ENCODE measurements at regions not wholly inside any gene's neighbourhood (a gene's known extent, or its start where the extent isn't known, plus 50 kb on each side); places are given as distances from the start of the nearest gene placed in this dataset.

DNA sequence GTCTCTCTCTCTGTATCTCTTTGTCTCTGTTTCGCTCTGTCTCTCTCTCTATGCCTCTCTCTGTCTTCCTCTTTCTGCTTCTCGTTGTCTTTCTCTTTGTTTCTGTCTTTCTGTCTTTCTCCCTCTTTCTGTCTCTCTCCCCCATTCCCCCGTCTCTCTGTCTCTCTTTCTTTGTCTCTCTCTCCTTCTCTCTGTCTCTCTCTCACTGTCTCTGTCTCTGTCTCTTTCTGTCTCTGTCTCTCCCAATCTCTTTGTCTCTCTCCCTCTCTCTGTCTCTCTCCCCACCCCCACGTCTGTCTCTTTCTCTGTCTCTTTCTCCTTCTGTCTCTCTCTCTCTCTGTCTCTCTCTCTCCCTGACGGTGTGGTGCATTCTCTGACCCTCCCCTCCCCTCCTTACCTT, 71.9 kb upstream of the ZNF516 start:
- ATAC-seq (no peak), DNase-seq (ENCODE audit: low spot score) (no peak)
- intact Hi-C loops (cut with DNase I), result no loop called here

DNA sequence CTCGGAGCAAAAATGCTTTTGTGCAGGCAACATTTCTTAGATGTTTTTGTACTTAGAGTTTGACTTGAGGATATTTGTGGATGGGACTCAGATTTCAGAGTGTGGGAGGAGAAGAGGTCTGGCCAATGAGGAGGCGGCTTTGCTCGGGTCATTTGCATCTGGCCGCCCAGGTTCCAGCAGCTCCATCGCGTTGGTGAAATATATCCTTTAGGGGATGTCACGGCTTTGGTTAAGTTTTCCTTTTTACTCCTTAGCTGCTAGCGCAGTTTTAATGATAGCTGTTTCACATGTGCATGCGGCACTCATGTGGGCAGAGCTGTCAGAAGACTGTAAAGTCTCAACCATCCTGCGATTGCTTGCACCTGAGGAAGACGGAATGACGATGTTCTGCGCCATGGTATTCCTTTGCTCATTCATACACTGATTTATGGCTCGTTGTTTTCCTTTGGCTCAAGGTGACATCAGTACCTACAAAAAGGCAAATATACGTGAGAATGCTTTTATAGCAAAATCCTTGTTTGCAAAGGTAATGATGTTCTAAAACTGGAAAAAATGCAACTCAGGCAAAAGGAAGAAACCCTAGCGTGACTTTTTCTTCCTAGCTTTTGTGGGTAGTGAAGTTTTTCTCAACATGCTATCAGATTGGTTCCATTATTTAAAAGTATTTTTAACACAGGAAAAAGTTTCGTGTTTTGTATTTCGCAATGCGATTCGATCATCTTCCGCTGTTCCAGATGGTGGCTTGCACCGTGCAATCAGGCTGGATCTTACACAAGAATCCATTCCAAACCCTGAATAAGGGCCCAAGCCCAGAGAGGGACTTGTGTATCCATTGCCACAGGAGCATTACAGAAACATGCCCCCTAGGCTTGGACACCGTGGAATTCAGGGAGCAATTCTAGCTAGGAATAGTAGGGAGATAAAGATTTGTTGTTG, 70.5 kb upstream of the ZNF516 start:
- intact Hi-C loops (cut with DNase I), result no loop called here
- peak; percentile 96 for ATAC-seq

DNA sequence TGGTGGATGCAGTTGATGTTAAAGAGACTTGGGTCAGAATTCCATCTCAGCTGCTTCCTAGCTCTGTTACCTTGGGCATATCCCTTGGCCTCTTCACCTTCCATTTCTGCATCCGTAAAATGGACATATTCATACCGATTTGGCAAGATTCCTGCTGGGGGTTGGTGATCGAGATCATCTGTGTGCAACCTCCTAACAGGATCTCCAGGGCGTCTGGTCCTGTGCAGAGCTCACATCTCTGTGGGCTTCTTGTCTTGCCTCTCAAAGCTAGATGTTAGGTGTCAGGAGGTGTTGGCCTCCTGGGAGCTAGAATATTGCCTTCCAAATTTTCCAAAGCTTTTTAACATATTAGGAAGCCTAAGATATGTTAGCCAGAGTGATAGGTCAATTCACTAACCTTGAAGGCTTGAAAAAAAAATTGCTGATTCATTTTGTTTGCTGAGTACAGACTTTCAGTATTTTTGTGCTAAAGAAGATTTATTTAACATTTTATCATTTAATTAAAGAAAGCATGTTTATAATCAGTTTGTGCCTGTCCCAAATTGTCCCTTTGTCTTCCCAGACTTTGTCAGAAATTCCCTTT, 69.7 kb upstream of the ZNF516 start:
- ATAC-seq (peak; percentile 16), DNase-seq (ENCODE audit: low spot score) (no peak)
- intact Hi-C loops (cut with DNase I), result no loop called here

More for the DNA sequence above, 70.5 kb upstream of the ZNF516 start:
- peak; percentile 82 for DNase-seq (ENCODE audit: low spot score)

- ATAC-seq, result no peak
- intact Hi-C loops (cut with DNase I), result no loop called here
Measured at GRCh38 chr18:76564117-76564516, 69.1 kb upstream of the ZNF516 start.

DNA sequence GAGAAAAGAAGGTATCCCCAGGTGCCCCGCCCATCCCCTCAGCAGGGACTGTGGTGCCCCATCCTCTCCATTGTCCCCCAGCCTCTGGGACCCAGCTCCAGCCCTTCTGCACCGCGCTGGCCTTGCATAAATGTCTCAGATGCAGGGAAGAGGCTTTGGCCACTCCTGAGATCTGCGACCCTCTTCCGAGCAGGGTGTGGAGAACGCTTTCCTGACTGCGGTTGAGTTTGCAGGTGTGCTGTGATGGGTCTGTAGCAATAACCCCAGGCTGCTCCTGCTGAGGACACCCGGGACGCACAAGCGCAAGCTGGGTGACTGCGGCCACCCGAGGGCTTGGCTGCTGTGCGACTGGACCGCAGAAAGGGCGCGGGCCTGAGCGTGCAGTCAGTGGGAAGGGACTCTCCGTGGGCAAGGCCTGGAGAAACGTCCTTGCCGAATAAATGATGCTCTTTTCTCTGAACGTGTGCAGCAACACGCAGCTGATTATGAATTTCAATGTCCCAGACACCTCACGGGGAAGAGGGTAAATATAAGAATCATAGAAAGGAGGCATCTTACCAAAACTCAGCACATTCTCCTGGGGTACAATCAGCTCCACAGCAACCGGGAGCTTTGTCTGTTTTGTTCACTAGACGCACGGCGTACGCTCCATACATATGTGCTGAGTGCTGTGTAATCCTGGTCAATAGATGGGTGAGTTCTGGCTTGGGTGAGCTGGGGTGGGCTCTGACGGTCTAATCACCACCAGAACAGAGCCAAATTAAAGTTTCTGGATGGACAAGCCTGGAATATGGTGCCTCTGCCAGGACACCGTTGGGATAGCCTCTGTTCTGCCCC, 67.5 kb upstream of the ZNF516 start:
- ATAC-seq (no peak), DNase-seq (ENCODE audit: low spot score) (no peak)
- intact Hi-C loops (cut with DNase I), result no loop called here

More at GRCh38 chr18:76564117-76564516, 69.1 kb upstream of the ZNF516 start:
- DNase-seq (ENCODE audit: low spot score), result no peak

DNA sequence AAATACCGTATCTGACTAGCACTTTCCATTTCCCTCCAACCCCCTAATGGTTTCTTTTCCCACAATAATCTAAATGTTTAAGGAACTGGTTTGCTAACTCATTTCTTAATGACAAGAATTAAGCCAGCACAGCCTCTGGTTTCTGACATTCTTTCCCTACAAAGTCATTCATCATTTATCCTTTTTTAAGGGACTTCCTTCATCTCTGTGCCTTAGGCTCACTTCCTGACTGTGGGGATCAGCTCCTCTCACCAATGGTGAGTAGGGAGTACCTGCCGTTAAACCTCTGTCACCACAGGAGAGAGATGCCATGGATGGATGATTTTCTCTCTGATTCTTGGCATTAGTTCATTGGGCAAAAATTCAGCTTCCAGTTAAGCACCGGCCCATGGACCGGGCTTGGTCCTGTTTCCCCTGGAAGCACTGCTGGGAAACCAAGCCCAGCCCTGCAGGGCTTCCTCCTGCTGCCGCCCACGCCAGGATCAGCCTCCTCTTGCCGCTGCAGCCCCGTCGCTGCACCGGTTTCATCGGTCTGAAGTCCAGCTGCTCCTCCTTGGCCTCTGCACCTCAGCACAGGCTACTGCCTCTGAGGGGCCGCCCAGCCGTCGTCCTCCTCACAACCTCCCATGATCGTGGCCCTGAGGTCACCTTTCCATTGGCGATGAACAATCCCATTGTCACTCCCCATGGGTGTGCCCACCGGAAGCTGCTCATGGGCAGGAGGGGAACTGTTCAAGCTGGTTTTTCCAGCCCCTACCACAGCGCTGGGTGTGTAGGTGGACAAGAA, 64.0 kb upstream of the ZNF516 start:
- intact Hi-C loops (cut with DNase I), result no loop called here
- ATAC-seq (peak; percentile 51), DNase-seq (ENCODE audit: low spot score) (no peak)

DNA sequence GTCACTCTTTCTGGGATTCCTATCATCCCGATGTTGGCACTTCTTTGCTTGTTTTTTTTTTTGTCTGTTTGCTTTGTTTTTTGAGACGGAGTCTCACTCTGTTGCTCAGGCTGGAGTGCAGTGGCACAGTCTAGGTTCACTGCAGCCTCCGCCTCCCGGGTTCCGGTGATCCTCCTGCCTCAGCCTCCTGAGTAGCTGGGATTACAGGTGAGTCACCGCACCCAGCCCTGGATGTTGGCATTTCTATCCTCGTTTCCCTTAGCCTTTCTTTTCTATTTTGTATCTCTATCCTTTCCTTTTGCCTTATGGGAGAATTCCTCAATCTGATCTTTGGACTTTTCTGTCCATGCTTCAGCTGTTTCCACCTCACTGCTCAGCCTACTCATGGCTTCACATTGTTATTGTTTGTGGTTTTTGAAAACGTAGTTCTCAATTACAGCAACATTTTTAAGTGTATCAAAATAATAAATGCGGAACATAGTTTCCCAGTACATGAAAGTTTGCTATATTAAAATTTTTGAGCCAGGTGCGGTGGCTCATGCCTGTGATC, 62.1 kb upstream of the ZNF516 start:
- no peak for ATAC-seq
- DNase-seq (ENCODE audit: low spot score), result no peak
- intact Hi-C loops (cut with DNase I), result no loop called here

DNA sequence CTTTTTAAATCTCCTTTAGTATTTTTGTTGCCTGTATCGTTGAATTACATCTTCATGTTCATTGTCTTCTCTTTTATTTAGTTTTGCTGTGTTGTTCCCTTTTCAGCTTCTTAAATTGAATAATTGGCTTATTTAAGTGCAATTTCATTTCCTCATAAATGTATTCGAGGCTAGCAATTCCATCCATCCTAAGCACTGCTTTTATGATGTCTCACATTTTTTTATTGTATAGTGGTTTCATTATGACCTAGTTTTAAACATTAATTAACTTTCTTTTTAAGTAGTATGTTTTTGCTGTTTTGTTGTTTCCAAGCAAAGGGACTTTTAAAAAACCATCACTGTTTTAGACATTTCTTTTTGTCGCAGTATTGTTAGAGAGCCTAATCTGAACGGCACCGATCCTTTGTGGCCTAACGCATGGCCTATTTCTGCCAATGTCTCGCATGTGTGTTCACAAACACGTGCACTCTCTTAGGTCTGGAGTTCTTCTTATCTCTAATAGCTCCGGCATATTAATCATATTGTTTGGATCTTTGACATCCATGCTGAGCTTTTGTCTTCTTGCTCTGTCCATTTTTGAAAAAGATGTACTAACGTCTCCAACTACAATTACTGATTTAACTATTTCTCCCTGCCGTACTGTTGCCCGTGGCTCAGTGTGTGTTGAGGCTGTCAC, 59.6 kb upstream of the ZNF516 start:
- ATAC-seq (no peak), DNase-seq (ENCODE audit: low spot score) (no peak)
- intact Hi-C loops (cut with DNase I), result no loop called here

DNA sequence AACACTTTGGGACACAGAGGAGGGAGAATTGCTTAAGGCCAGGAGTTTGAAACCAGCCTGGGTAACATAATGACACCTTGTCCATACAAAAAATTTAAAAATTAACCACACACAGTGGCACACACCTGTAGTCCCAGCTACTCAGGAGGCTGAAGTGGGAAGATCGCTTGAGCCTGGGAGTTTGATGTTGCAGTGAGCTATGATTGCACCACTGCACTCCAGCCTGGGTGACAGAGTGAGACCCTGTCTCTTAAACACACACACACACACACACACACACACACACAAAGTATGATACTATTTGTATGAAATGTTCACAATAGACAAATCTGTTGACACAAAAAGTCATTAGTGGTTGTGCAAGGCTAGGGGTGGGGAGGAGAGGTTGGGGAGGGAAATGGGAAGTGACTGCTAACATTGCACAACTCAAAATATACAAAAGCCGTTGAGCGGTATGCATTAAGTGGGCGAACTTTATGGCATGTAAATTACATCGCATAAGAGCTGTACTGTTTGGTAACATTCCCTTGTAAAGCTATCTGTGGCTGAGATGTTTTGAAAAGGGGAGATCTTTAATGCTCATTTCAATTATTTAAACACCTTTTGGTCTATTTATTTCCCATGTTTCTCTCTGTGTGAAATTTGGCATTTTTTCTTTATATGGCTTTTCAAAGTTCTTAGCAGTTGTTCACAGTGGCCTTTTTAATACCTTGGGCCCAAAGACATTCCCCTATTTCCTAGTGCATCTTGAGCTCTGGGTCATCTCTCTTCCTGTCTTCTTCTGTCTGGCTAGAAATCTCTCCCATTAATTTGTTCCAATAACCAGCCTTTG, 58.9 kb upstream of the ZNF516 start:
- no peak for DNase-seq (ENCODE audit: low spot score)
- intact Hi-C loops (cut with DNase I), result no loop called here
- ATAC-seq, result peak; percentile 68

DNA sequence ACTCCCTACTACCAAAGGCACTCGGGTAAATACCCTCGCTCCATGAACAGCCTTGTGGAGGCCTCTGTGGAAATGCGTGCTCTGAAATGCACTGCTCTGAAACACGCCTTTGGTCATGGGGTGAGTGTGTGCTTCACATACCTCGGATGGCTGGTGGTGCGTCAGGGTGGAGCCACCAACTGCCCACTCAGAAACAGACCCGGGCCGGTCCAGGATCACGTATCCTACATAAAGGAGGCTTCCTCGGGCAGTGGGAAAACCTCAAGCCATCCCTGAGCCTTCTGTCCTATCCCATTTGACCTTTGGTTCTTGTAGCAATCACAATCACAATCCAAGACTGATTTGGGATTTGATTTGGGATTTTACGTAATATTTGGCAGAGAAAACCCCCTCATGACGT, 53.5 kb upstream of the ZNF516 start:
- intact Hi-C loops (cut with DNase I), result no loop called here

GRCh38 chr18:76547296-76547695, 52.3 kb upstream of the ZNF516 start:
- no peak for DNase-seq (ENCODE audit: low spot score)
- ATAC-seq, result no peak
- intact Hi-C loops (cut with DNase I), result no loop called here

More for the DNA sequence above, 53.5 kb upstream of the ZNF516 start:
- ATAC-seq, result no peak
- no peak for DNase-seq (ENCODE audit: low spot score)

GRCh38 chr18:76546436-76546835, 51.4 kb upstream of the ZNF516 start:
- ATAC-seq (no peak), DNase-seq (ENCODE audit: low spot score) (no peak)
- intact Hi-C loops (cut with DNase I), result no loop called here

DNA sequence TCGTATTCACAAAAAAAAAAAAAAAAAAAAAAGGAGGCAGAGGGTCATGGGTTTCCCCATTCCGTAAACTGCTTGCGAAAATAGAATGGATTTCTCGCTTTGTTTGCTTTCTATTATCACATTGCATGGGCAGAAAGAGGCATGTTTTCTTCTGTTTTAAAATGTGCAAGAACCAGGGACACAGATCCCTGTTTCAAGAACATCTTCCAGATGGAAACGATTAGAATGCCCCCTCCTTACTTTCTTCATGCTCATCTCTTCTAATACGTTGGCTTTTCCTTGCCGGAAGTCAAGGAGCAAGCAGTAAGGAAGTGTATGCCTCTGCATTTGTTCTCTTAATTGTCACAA, 51.0 kb upstream of the ZNF516 start:
- ATAC-seq (peak; percentile 56), DNase-seq (ENCODE audit: low spot score) (no peak)
- intact Hi-C loops (cut with DNase I), result no loop called here

- intact Hi-C loops (cut with DNase I), result no loop called here
- no peak for ATAC-seq
- DNase-seq (ENCODE audit: low spot score), result no peak
Measured at GRCh38 chr18:76545433-76546087, 50.5 kb upstream of the ZNF516 start.

- ATAC-seq (no peak), DNase-seq (ENCODE audit: low spot score) (no peak)
- intact Hi-C loops (cut with DNase I), result no loop called here
Measured at GRCh38 chr18:76544511-76545345, 49.7 kb upstream of the ZNF516 start.
